ENCODE measurements at regions not wholly inside any gene's neighbourhood (a gene's known extent, or its start where the extent isn't known, plus 50 kb on each side); places are given as distances from the start of the nearest gene placed in this dataset.
"Not testable (repeated sequence)": the region's sequence is repeated elsewhere in the genome, so short reads cannot be mapped to it uniquely, and the experiment has no call there.

DNA sequence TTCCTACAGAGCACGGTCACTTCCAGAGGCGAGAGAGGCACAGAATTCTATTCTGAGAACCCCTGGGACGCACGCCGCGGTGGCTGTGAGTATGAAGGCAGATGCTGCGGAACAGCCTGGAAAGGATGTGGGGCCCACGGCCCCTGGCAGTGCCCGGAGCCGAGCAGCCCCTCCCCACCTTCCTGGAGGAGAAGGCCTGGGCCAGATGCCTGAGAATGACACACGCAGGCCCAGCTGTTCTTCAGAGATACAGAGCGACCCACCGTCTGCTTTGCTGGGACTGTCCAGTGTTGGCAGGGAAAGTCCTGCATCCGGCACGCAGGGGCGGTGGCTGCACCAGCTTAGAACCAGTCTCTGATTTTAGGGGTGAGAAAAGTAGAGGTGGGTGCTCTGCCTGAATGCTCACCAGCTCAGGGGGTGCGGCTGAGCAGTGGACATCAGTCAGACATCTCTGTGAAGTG, 116.7 kb upstream of the LPCAT1 start:
- TF ChIP-seq POLR2A (IDR thresholded peaks at IDR 0.05; ENCODE audit: low read length) (no peak), GATA1 (IDR thresholded peaks at IDR 0.05; ENCODE audit: low read depth, low read length) (no peak)
- DNase-seq, result no peak

DNA sequence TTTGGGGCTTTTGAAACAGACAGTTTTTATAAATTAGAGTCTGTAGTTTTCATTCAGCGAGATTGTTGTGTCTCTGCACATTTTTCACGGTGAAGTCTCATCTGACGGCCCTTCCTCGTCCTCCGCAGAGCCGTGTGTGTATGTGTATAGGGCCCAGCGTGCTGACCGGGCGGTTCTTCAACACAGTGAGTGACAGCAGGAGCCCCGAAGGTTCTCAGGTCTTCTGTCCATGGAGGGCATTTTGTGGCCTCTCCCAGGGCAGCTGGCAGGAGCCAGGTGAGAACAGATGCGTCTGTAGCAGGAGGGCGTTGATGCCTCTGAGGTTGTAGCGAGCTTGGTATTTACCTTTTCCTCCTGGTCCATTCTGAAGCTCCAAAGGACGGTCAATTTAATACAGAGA, 116.0 kb upstream of the LPCAT1 start:
- DNase-seq, result no peak

DNA sequence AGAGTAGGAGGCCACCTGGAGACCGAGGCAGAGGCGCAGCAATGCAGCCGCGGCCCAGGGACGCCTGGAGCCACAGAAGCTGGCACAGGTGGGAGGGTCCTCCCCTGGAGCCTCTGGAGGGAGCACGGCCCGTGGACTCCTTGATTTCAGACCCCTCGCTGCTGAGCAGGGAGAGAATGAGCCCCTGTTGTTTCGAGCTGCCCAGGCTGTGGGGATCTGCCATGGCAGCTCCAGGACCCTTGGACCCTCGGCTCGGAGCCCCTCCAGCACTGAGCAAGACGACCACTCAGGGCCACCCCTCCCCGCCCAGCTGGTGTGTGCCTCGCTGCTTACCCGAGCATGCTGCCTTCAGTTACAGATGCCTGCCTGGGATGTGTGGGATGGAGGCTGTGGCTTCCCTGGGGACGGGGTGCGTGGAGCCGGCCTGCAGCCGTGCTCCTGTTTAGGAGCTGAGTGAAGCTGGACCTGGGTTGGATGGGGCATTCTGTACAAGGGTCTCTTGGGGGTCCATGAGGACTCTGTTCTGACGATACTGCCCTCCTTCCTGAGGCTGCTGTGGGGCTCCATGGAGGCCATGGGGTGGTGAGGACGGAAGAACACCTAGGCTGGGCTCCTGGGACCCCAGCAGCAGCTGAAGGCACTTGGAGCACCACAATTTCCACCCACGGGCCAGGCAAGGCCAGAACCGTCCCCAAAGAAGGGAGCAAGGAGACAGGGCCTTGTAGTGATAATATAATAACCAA, 115.1 kb upstream of the LPCAT1 start:
- no peak for DNase-seq
- no peak for TF ChIP-seq GATA1 (IDR thresholded peaks at IDR 0.05; ENCODE audit: low read depth, low read length)
- no peak for TF ChIP-seq POLR2A (IDR thresholded peaks at IDR 0.05; ENCODE audit: low read length)

More for the DNA sequence above, 116.0 kb upstream of the LPCAT1 start:
- TF ChIP-seq POLR2A (IDR thresholded peaks at IDR 0.05; ENCODE audit: low read length), result no peak
- no peak for TF ChIP-seq GATA1 (IDR thresholded peaks at IDR 0.05; ENCODE audit: low read depth, low read length)

DNA sequence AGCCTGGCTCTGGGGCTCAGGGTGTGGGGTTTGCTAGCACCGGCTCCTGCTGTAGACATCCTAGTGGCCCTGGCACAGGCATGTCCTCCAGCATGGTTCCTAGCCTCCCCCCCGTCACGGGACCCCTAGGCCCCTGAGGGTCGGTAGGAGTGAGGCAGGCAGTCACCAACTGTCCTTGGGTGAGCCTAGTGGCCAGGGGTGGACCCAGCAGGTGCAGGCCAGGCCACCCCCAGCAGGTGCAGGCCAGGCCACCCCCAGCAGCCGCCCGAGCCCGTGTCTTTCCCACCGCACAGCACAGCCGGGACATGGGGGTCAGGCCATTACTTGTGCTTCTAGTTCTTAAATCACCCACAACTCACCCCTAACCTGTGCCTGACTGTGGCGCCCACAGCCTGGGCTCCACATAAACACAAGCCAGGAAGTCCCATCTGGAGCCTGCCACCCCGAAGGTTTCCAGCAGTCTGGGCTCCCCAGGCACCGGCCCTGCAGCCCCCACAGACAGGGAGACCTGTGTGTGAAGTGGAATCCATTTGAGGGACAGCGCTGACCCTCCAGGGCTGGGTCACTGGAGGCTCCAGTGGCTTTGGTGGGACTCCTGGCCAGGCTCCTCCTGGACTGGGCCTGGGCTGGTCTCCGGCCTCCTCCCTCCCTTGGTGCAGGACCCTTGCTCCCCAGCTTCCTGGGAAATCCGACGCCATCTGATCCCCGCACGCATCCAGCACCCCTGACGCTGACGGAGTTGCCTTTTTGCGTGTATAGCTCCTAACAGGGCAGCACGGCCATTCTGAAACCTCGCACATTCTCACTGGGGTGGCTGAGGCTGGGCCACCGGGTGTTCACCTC, 114.1 kb upstream of the LPCAT1 start:
- TF ChIP-seq POLR2A (IDR thresholded peaks at IDR 0.05; ENCODE audit: low read length) (no peak), GATA1 (IDR thresholded peaks at IDR 0.05; ENCODE audit: low read depth, low read length) (no peak)
- DNase-seq, result no peak

DNA sequence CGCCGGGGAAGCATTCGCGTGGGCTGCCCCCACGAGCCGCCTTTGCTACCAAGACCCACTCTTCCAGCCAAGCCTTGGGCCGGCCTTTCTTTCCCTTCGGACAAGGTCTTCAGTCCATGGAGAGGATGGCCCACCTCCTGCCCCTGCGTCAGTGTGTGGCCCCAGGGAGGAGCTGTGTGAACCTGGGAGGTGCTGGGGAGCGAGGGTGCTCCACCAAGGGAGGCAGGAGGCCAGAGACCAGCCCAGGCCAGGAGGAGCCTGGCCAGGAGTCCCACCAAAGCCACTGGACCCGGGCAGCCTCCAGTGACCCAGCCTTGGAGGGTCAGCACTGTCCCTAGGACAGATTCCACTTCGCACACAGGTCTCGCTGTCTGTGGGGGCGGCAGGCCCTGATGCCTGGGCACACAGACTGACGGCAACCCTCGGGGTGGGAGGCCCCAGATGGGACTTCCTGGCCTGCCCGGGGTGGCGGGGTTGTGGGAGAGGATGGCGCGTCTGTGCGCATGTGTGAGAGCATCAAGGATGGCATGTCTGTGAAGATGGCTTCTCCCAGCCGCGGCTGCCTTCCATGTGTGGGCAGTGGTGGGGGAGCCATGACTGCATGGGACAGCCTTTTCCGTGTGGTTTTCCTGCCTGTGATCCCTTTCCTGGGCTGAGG, 113.3 kb upstream of the LPCAT1 start:
- DNase-seq, result no peak
- no peak for TF ChIP-seq GATA1 (IDR thresholded peaks at IDR 0.05; ENCODE audit: low read depth, low read length)
- no peak for TF ChIP-seq POLR2A (IDR thresholded peaks at IDR 0.05; ENCODE audit: low read length)

DNA sequence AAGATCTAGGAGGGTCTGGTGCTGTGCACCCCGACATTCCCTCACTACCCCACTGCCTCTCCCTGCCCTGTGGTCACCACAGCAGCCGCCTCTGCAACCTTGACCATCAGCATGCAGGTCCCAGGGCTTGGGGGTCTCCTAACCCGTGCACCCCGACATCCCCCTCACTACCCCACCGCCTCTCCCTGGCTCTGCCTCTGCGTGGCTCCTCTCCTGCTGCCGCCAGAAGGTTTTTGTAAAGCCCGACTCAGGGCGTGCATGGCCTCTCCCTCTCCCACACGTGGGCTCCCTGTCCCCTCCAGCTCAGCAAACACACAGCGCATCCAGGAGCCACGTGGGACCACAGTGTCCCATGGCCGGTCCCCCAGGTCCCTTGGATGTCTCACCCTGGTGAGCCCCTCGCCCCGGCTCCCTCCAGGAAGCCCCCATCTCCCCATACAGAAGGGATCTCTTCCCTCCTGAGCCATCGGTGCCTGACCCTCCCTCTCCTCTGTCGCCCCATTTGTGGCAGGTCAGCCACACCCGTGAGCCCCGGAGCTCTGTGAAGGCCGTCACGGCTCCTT, 112.5 kb upstream of the LPCAT1 start:
- not testable (repeated sequence) for DNase-seq

DNA sequence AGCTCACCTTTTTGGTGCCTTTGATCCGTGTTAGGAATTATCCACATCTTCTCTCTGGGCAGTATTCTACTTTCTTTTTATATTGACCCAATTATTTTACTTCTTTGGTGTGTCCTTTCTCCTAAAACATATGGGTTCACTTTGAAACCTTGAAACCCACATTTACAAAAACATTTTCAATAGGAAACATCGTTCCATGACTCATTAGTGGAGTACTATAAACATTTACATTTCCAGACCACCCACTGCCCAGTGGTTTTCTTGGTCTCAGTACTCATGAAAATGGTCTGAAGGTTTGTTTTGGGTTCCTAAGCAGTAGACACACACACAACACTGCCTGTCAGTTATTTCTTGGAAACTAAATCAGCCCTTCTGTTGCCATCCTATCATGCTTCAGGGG, 111.7 kb upstream of the LPCAT1 start:
- DNase-seq, result not testable (repeated sequence)

DNA sequence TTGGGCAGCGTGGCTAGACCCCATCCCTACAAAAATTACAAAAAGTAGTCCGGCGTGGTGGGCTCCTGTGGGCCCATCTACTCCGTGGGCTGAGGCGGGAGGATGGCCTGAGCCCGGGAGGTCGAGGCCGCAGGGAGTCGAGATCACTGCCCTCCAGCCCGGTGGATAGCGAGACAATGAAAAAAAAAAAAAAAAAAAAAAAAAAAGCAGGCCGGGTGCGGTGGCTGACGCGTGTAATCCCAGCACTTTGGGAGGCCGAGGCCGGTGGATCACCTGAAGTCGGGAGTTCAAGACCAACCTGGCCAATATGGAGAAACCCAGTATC, 110.5 kb upstream of the LPCAT1 start:
- no peak for TF ChIP-seq POLR2A (IDR thresholded peaks at IDR 0.05; ENCODE audit: low read length)
- no peak for TF ChIP-seq GATA1 (IDR thresholded peaks at IDR 0.05; ENCODE audit: low read depth, low read length)
- no peak for DNase-seq

DNA sequence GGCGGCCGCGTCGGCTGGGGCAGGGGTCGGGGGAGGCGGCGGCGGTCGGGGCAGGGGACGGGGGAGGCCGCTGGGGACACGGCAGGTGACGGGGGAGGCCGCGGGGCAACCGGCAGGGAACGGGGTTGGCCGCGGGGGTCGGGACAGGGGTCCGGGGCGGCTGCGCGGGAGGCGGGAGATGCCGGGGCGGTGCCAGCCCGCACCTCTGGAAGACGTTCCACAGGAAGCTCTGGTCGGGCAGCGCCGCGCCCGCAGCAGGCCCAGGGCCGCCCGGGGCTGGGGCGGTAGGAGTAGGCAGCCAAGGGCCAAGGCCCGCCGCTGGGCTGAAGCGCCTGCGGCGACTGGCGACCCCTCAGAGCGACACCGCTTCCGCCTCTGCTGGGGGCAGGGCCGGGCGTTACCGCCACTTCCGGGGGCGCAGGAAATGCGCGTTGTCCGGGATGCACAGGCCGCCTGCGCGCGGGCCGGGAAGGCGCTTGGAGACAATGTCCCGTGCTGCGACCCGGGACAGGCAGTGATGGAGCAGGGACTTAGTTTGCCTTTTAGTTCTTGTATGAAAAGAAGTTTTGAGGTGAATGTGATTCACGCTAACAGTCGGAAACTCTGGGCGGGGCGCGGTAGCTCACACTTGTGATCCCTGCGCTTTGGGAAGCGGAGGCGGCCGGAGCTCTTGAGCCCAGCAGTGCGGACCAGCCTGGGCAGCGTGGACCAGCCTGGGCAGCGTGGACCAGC, 110.0 kb upstream of the LPCAT1 start:
- no peak for TF ChIP-seq GATA1 (IDR thresholded peaks at IDR 0.05; ENCODE audit: low read depth, low read length)
- peak; percentile 90 for TF ChIP-seq POLR2A (IDR thresholded peaks at IDR 0.05; ENCODE audit: low read length)
- DNase-seq, result peak; percentile 80 to 83

DNA sequence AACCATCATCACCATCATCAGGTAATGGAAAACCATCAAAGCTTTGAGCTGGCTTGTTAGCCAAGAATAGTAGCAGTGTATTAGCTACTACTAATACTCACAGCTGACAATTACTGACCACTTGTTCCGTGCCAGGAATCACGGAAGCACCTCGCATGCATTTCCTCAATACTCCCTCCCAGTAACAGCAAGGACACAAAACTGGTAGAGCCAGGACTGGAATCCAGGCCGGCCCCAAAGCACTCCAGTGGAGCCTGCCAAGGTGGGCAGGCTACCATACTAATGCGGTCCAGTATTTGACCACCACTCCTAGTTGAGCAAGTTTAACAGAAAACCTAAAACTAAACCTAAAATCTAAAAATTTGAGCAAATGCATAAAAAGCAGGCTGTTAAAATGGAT, 107.2 kb upstream of the LPCAT1 start:
- DNase-seq, result not testable (repeated sequence)

DNA sequence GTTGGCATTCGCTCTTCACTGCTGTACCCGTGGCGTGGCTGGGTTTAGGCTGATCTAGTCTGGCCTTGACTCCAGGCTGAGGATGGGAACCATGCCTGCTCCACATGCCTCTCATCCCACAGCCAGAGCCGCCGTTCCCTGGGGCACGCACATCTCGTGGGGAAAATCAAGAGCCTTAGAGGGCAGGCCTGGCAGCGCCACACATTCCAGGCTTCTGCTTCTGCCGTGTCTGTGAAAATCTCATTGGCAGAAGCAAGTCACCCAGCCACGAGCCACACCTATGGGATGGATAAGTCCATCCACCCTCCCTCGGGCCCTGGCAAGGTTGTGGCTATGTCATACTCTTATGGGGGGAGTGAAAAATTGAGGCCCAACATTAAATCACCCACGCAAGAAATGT, 102.6 kb upstream of the LPCAT1 start:
- not testable (repeated sequence) for DNase-seq

DNA sequence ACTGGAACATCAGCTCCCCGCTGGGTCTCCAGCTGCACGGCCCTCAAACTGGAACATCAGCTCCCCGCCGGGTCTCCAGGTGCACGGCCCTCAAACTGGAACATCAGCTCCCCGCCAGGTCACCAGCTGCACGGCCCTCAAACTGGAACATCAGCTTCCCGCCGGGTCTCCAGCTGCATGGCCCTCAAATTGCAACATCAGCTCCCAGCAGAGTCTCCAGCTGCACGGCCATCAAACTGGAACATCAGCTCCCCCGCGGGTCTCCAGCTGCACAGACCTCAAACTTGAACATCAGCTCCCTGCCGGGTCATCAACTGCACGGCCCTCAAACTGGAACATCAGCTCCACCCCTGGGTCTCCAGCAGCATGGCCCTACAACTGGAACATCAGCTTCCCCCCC, 95.8 kb upstream of the LPCAT1 start:
- not testable (repeated sequence) for DNase-seq

DNA sequence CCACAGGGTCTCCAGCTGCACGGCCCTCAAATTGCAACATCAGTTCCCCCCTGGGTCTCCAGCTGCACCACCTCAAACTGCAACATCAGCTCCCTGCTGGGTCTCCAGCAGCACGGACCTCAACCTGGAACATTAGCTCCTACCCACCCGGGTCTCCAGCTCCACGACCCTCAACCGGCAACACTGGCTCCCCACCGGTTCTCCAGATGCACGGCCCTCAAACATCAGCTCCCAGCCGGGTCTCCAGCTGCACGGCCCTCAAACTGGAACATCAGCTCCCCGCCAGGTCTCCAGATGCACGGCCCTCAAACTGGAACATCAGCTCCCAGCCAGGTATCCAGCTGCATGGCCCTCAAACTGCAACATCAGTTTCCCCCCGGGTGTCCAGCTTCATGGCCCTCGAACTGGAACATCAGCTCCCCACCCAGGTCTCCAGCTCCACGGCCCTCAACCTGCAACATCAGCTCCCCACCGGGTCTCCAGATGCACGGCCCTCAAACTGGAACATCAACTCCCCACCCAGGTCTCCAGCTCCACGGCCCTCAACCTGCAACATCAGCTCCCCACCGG, 94.6 kb upstream of the LPCAT1 start:
- DNase-seq, result not testable (repeated sequence)

DNA sequence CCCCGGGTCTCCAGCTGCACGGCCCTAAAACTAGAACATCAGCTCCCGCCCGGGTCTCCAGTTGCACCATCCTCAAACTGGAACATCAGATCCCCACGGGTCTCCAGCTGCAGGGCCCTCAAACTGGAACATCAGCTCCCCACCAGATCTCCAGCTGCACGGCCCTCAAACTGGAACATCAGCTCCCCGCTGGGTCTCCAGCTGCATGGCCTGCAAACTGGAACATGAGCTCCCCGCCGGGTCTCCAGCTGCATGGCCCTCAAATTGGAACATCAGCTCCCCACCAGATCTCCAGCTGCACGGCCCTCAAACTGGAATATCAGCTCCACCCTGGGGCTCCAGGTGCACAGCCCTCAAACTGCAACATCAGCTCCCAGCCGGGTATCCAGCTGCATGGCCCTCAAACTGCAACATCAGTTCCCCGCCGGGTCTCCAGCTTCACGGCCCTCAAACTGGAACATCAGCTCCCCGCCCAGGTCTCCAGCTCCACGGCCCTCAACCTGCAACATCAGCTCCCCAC, 93.5 kb upstream of the LPCAT1 start:
- DNase-seq, result not testable (repeated sequence)

DNA sequence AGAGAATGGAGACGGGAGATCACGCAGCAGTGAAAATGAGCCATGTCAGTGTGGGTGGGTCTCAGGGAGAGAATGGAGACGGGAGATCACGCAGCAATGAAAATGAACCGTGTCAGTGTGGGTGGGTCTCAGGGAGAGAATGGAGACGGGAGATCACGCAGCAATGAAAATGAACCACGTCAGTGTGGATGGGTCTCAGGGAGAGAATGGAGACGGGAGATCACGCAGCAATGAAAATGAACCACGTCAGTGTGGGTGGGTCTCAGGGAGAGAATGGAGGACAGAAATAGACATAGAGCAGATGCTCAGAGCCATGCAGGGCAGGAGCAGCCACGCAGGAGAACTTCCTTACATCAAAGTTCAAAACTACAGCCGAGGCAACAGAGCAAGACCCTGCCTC, 89.8 kb upstream of the LPCAT1 start:
- not testable (repeated sequence) for DNase-seq

DNA sequence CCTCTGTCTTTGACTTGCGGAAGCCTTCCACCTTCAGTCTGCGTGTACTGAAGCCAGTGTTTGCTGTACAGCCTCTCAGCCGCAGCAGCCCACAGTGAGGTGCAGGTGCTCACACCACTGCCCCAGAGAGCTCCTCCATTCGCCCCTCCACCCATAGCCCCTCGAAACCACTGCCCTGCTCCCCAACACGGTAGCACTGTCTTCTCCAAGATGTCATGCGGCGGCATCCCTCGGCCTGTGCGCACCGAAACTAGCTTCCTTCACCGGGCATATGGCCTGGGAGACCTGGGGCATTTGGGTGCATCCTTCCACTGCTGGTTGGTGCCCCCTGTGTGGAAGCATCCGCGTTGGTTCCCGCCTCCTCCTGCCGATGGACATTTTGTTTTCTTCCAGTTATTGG, 86.8 kb upstream of the LPCAT1 start:
- not testable (repeated sequence) for DNase-seq

DNA sequence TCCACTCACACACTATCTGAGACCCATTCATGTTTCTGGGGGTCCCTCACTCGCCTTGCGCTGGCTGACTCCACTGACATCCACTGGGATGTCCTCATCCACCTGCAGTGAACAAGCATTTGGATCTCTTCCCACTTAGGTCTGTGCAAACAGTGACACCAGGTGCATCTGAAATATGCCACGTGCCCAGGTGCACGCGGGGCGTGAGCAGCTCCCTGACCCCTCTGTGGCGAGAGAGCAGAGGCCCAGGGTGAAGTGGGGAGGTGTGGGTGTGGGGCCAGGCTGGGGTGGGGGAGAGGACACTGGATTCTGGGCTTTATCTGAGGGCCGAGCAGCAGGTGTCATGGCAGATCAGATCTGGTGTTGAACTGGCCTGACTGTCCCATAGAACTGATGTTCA, 85.4 kb upstream of the LPCAT1 start:
- DNase-seq, result not testable (repeated sequence)

DNA sequence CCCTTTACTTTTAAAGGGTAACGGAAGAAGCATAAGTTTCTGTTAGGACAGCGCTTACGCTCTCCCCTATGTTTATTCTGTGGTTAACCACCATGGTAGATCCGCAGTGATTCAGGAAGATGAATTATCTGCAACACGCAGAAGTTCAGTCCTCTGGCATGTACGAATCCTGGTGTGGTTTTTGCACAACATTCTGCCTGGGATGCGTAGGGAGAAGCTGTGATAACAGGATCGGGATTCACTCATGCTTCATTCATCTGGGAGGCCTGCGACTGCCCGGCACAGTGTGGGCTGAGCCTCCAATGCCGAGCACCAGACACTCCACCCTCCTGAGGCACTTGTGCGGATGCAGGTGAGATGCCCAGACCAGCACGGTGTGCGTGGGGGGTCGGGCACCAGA, 84.6 kb upstream of the LPCAT1 start:
- not testable (repeated sequence) for DNase-seq

DNA sequence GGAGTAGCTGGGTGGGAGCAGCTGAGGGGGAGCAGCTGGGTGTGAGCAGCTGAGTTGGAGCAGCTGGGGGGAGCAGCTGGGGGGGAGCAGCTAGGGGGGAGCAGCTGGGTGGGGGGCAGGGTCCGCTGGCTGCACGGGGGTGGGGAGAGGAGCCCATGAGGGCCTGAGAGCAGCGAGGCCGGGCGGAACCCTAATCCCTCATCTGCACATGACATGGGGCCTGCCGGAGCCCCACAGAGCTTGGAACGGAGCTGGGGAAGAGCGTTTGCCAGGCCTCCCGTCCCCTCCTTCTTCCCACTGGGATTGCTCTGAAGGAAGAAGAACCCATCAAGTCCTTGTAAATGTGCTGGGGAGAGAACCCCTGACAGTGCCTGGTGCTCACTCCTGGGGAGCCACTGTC, 83.2 kb upstream of the LPCAT1 start:
- DNase-seq, result not testable (repeated sequence)

DNA sequence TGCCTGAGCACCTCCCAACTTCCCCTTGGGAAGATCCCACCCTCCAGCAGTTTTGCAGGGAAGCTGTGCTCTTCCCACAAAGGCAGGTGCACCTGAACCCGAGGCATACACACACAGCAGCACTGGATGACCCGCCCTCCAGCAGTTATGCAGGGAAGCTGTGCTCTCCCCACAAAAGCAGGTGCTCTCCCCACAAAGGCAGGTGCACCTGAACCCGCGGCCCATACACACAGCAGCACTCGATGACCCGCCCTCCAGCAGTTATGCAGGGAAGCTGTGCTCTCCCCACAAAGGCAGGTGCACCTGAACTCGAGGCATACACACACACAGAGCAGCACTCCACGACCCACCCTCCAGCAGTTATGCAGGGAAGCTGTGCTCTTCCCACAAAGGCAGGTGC, 80.2 kb upstream of the LPCAT1 start:
- DNase-seq, result not testable (repeated sequence)

All from erythroblast (primary cell).